Testis (tissue), 2 donors: ENCODE measurements at regions not wholly inside any gene's neighbourhood (a gene's known extent, or its start where the extent isn't known, plus 50 kb on each side); places are given as distances from the start of the nearest gene placed in this dataset.

Source experiments
- DNase-seq: peaks from one replicate; pipeline ENCODE4 v3.0.0-alpha.2; 2019
- H3K27ac ChIP-seq, 2 donors: fragments of 200-600 bp; sonication (generic); one replicate each; pipeline ENCODE4 v1.5.1; 2019
- H3K27me3 ChIP-seq: fragments of 200-600 bp; sonication (generic); one replicate; pipeline ENCODE4 v1.5.1; 2019
- H3K36me3 ChIP-seq: fragments of 200-600 bp; sonication (generic); one replicate; pipeline ENCODE4 v1.5.1; 2017; ENCODE audit warnings: low read depth; ENCODE audit errors: missing control alignments
- H3K4me1 ChIP-seq: fragments of 200-600 bp; sonication (generic); one replicate; pipeline ENCODE4 v1.5.1; 2019
- H3K4me3 ChIP-seq, 2 donors: fragments of 200-600 bp; sonication (generic); one replicate each; pipeline ENCODE4 v1.5.1; 2017 to 2019
- H3K9me3 ChIP-seq: fragments of 200-600 bp; sonication (generic); one replicate; pipeline ENCODE4 v1.5.1; 2017
- CTCF ChIP-seq, 3 experiments: fragments of 450-650 bp in 2 of 3; fragments of 200-600 bp in 1 of 3; sonication (generic) in 1 of 3; IDR thresholded peaks; one replicate each; pipeline ENCODE4 v1.5.1; 2016 to 2019; ENCODE audit warnings: antibody characterized with exemption in 3 of 3, mild to moderate bottlenecking in 2 of 3, moderate library complexity in 1 of 3
- POLR2A ChIP-seq: fragments of 450-650 bp; IDR thresholded peaks from one replicate; pipeline ENCODE4 v1.6.1; 2017; ENCODE audit warnings: antibody characterized with exemption, mild to moderate bottlenecking, moderate library complexity
- WGBS, 2 donors: methylation state at CpG; one replicate each; pipeline ENCODE4 v1.1.5; 2018; 5-methylcytosine and 5-hydroxymethylcytosine counted together
- intact Hi-C: fragments of 100-400 bp; cut with DNase I; formaldehyde crosslinking; loops from one replicate; pipeline ENCODE4 v1.15.1; 2023; ENCODE audit warnings: low total_unique reads

GRCh38 chr2:67565761-67566160 is 168.6 kb downstream of the ETAA1 start:
- intact Hi-C loops: no loop called here
- 78 to 82% methylated on average over 6 of the region's 6 CpGs for WGBS, 2 donors

GRCh38 chr2:67566285-67566684 is 169.2 kb downstream of the ETAA1 start:
- no peaks in the 10 kb centered on the region for H3K36me3 ChIP-seq
- H3K4me1 ChIP-seq: no peaks in the 10 kb centered on the region
- no peak for DNase-seq
- H3K27ac ChIP-seq: no peak overlapping the region
- TF ChIP-seq POLR2A: no peak
- TF ChIP-seq CTCF (IDR thresholded peaks at IDR 0.05): no peak
- no peaks in the 10 kb centered on the region for H3K27me3 ChIP-seq
- no peak overlapping the region for H3K4me3 ChIP-seq
- H3K9me3 ChIP-seq: no peaks in the 10 kb centered on the region
- intact Hi-C loops: no loop called here

More at GRCh38 chr2:67565761-67566160, 168.6 kb downstream of the ETAA1 start:
- Histone ChIP-seq H3K4me1 (no peaks in the 10 kb centered on the region), H3K27me3 (no peaks in the 10 kb centered on the region), H3K9me3 (no peaks in the 10 kb centered on the region), H3K27ac (no peak overlapping the region), H3K36me3 (no peaks in the 10 kb centered on the region), H3K4me3 (no peak overlapping the region)
- TF ChIP-seq CTCF (IDR thresholded peaks at IDR 0.05): no peak
- no peak for TF ChIP-seq POLR2A
- DNase-seq: no peak

GRCh38 chr2:67566958-67567635 is 170.0 kb downstream of the ETAA1 start:
- Histone ChIP-seq H3K36me3 (no peaks in the 10 kb centered on the region), H3K4me1 (no peaks in the 10 kb centered on the region), H3K9me3 (no peaks in the 10 kb centered on the region), H3K27me3 (no peaks in the 10 kb centered on the region), H3K27ac (no peak overlapping the region), H3K4me3 (no peak overlapping the region)
- TF ChIP-seq POLR2A: no peak
- TF ChIP-seq CTCF (IDR thresholded peaks at IDR 0.05): no peak
- no peak for DNase-seq
- intact Hi-C loops: no loop called here
- WGBS, 2 donors: 71 to 79% methylated on average over 5 of the region's 5 CpGs

- DNase-seq: no peak
- Histone ChIP-seq H3K9me3 (no peaks in the 10 kb centered on the region), H3K27ac (no peak overlapping the region), H3K4me3 (no peak overlapping the region), H3K36me3 (no peaks in the 10 kb centered on the region), H3K4me1 (no peaks in the 10 kb centered on the region), H3K27me3 (no peaks in the 10 kb centered on the region)
- TF ChIP-seq CTCF (IDR thresholded peaks at IDR 0.05) (no peak), POLR2A (no peak)
- intact Hi-C loops: no loop called here
Measured at GRCh38 chr2:67567886-67568285, 170.8 kb downstream of the ETAA1 start.

- Histone ChIP-seq H3K36me3 (no peaks in the 10 kb centered on the region), H3K9me3 (no peaks in the 10 kb centered on the region), H3K4me3 (no peak overlapping the region), H3K27me3 (no peaks in the 10 kb centered on the region), H3K4me1 (no peaks in the 10 kb centered on the region), H3K27ac (no peak overlapping the region)
- no peak for DNase-seq
- TF ChIP-seq POLR2A (no peak), CTCF (IDR thresholded peaks at IDR 0.05) (no peak)
- WGBS, 2 donors: 47 to 65% methylated on average over 2 of the region's 2 CpGs
- intact Hi-C loops: no loop called here
Measured at GRCh38 chr2:67570611-67571010, 173.5 kb downstream of the ETAA1 start.
